ENCODE measurements at regions not wholly inside any gene's neighbourhood (a gene's known extent, or its start where the extent isn't known, plus 50 kb on each side); places are given as distances from the start of the nearest gene placed in this dataset.

DNA sequence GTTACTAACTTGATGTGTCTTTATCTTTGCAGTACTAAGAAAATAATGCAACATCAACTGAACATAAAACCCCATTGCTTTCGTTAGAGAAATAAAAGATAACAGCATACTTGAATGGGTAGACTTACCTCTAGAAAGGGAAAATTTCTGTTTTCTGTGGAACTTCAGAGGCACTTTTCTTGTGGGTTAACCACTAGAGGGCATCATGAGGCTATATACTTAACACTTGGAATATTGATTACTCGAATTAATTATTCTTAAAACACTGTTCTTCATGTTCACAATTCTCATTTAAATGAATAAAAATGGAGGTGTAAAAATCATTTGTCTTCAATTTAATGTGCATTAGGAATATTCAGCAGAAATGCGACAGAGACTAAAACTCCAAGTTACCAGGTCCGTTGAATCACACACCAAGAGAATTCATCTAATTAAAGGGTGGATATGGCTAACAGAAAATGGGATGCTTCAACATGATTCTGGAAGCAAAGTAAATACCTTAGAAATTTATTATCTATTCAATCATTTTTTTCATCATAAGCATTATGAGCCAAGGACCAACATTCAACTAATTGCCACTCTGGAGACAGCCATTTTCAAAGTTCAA, 330.8 kb upstream of the PREP start:
- TF ChIP-seq CTCF (IDR thresholded peaks at IDR 0.05; ENCODE audit: borderline replicate concordance, control extremely low read depth, extremely low read depth, insufficient read depth, missing control alignments), result no peak
- no peak for DNase-seq (ENCODE audit: low spot score)
- in situ Hi-C loops (cut with MboI; ENCODE audit: low sequenced_read_pairs, unreplicated experiment), result no loop called here

DNA sequence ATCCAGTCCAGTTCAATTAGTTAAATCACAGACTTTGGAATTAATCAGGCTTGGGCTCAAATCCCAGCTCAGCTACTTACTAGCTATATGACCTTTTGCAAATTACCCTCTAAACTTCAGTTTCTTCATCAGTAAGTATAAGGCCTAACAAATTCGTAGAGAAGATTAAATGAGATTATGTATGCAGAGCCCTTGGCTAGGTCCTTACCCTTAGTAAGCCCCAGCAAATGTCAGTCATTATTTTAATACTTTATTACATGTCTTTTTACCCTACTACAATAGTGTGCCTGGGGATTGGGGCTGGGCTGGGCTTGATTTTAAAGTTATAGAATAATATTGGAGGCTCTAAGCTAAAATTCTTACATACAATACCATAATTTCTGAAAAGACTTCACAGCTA, 326.1 kb upstream of the PREP start:
- DNase-seq (ENCODE audit: low spot score), result no peak
- no peak for TF ChIP-seq CTCF (IDR thresholded peaks at IDR 0.05; ENCODE audit: borderline replicate concordance, control extremely low read depth, extremely low read depth, insufficient read depth, missing control alignments)
- in situ Hi-C loops (cut with MboI; ENCODE audit: low sequenced_read_pairs, unreplicated experiment), result no loop called here

DNA sequence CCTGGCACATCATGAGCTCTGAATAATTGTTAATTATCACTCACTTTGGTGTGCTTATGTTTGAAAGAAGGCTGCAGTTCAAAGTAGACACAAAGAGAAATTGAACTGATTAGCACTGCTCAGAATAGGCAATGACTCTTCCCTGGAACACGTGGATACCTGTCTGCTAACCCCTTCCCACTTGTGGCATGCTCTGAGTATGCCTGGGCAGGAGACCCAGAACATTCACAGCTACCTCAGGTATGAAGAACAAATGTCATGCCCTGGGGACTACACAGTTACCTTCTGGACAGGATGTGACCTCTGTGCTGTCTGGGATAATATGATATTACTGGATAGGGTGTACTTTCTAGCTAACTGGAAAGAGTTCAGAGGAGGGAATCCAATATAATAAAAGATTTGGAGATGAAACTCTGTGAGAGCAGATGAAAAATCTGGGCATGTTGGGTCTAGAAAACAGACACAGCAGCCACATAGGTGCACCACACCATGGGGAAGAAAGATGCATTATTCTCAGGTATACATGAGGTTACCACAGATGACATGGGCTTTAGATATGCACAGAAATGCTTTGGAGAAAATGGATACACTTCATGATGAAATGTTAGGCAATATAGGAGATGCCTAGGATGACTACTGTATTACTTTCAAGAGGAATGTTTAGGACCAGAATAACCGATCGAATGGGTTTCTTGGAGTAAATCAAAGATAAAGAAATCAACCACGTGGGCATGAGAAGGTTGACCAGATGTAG, 324.2 kb upstream of the PREP start:
- no peak for DNase-seq (ENCODE audit: low spot score)
- in situ Hi-C loops (cut with MboI; ENCODE audit: low sequenced_read_pairs, unreplicated experiment), result no loop called here

DNA sequence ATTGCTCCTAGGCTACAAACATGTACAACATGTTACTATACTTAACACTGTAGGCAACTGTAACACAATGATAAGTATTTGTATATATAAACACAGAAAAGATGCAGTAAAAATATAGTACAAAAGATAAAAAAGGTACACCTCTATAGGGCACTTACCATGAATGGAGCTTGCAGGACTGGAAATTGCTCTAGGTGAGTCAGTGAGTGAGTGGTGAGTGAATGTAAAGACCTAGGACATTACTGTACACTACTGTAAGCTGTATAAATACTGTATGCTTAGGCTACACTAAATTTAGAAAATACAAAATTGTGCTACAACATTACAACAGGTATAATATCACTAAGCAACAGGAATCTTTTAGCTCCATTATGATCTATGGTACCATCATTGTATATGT, 312.0 kb upstream of the PREP start:
- TF ChIP-seq CTCF (IDR thresholded peaks at IDR 0.05; ENCODE audit: borderline replicate concordance, control extremely low read depth, extremely low read depth, insufficient read depth, missing control alignments), result no peak
- no peak for DNase-seq (ENCODE audit: low spot score)
- in situ Hi-C loops (cut with MboI; ENCODE audit: low sequenced_read_pairs, unreplicated experiment), result no loop called here

More for the DNA sequence above, 324.2 kb upstream of the PREP start:
- no peak for TF ChIP-seq CTCF (IDR thresholded peaks at IDR 0.05; ENCODE audit: borderline replicate concordance, control extremely low read depth, extremely low read depth, insufficient read depth, missing control alignments)

- in situ Hi-C loops (cut with MboI; ENCODE audit: low sequenced_read_pairs, unreplicated experiment), result no loop called here
- no peak for DNase-seq (ENCODE audit: low spot score)
These were observed 310.7 kb upstream of the PREP start for GRCh38 chr6:105713474-105714118.

GRCh38 chr6:105711216-105711615, 308.3 kb upstream of the PREP start:
- no peak for DNase-seq (ENCODE audit: low spot score)
- TF ChIP-seq CTCF (IDR thresholded peaks at IDR 0.05; ENCODE audit: borderline replicate concordance, control extremely low read depth, extremely low read depth, insufficient read depth, missing control alignments), result no peak
- in situ Hi-C loops (cut with MboI; ENCODE audit: low sequenced_read_pairs, unreplicated experiment), result no loop called here

More at GRCh38 chr6:105713474-105714118, 310.7 kb upstream of the PREP start:
- no peak for TF ChIP-seq CTCF (IDR thresholded peaks at IDR 0.05; ENCODE audit: borderline replicate concordance, control extremely low read depth, extremely low read depth, insufficient read depth, missing control alignments)
